ENCODE measurements at regions not wholly inside any gene's neighbourhood (a gene's known extent, or its start where the extent isn't known, plus 50 kb on each side); places are given as distances from the start of the nearest gene placed in this dataset.

DNA sequence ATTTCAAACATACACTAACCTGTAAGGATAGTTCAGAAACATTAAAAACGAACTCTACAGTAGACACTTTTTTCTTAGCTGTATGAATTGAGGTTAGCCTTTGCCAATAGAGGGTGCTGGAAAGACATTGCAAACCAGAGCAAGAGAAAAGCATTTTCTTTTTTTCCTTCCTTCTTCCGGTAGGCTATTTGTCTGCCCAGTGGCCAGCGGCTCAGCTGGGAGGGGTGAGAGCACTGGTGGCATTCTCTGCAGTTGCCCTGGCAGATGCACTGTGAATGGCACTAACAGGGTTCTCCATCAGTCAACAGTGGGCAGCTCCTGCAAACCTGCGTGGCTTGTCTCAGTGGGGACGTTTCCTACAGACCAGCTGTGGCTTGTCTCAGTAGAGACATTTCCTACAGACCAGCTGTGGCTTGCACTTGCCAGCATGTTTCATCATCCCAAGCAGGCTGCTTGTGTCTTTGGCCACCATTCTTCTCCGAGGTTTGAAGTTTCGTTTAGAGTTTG is 984.5 kb upstream of the CDH18 start:
- no peak for TF ChIP-seq POLR2A (IDR thresholded peaks at IDR 0.05; ENCODE audit: low read depth, low read length)
- peak; percentile 30 to 33 for TF ChIP-seq CTCF (IDR thresholded peaks at IDR 0.05; ENCODE audit: extremely low read depth in 1 of 2, insufficient read depth in 1 of 2, low read depth in 1 of 2, low read length in 2 of 2)
- TF ChIP-seq, protein P1, sequence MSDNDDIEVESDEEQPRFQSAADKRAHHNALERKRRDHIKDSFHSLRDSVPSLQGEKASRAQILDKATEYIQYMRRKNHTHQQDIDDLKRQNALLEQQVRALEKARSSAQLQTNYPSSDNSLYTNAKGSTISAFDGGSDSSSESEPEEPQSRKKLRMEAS (IDR thresholded peaks at IDR 0.05; ENCODE audit: insufficient read depth, insufficient read length) = no peak
- no peak for TF ChIP-seq EZH2 (IDR thresholded peaks at IDR 0.05; ENCODE audit: borderline replicate concordance, low read depth, low read length, severe bottlenecking)
- TF ChIP-seq FOS (IDR thresholded peaks at IDR 0.05; ENCODE audit: borderline replicate concordance, insufficient read depth, low read length) = no peak

Measured in endothelial cell of umbilical vein (primary cell).